Fibroblast of lung (primary cell): ENCODE measurements at regions not wholly inside any gene's neighbourhood (a gene's known extent, or its start where the extent isn't known, plus 50 kb on each side); places are given as distances from the start of the nearest gene placed in this dataset.

Source experiments
- DNase-seq, 2 donors: peaks; one replicate each; pipeline versions ENCODE4 v3.0.0 to v3.0.0-alpha.2; 2010; ENCODE audit warnings: low read depth in 2 of 2
- H2AFZ ChIP-seq: 2 replicates; pipeline ENCODE4 v1.5.1; 2012; ENCODE audit warnings: low read length, control low read depth, inconsistent platforms
- H3K27ac ChIP-seq: 2 replicates; pipeline ENCODE4 v1.5.1; 2011; ENCODE audit warnings: low read length, control low read depth; ENCODE audit not compliant: insufficient read depth
- H3K27me3 ChIP-seq: 2 replicates; pipeline ENCODE4 v1.5.1; 2011; ENCODE audit warnings: mild to moderate bottlenecking, low read length; ENCODE audit not compliant: control insufficient read depth, insufficient read depth
- H3K36me3 ChIP-seq: 2 replicates; pipeline ENCODE4 v1.5.1; 2011; ENCODE audit warnings: low read length; ENCODE audit not compliant: control insufficient read depth, insufficient read depth
- H3K4me1 ChIP-seq: 2 replicates; pipeline ENCODE4 v1.5.1; 2011; ENCODE audit warnings: low read length; ENCODE audit not compliant: control insufficient read depth, insufficient read depth; ENCODE audit errors: extremely low read depth
- H3K4me2 ChIP-seq: 2 replicates; pipeline ENCODE4 v1.5.1; 2011; ENCODE audit warnings: low read length, control low read depth; ENCODE audit not compliant: insufficient read depth; ENCODE audit errors: extremely low read depth
- H3K4me3 ChIP-seq, 4 experiments: fragments of 200-600 bp in 1 of 4; sonication (generic) in 1 of 4; replicated peaks in 1 of 4; 2 replicates each; pipeline ENCODE4 v1.5.1; 2011 to 2016; ENCODE audit warnings: low read length in 4 of 4, low read depth in 3 of 4, mild to moderate bottlenecking in 3 of 4, control low read depth in 2 of 4, inconsistent platforms in 1 of 4, mixed read lengths in 1 of 4; ENCODE audit not compliant: insufficient read depth in 1 of 4; ENCODE audit errors: control extremely low read depth in 1 of 4
- H3K79me2 ChIP-seq: 2 replicates; pipeline ENCODE4 v1.5.1; 2012; ENCODE audit warnings: mild to moderate bottlenecking, low read length, inconsistent platforms; ENCODE audit not compliant: control insufficient read depth, insufficient read depth
- H3K9ac ChIP-seq: 2 replicates; pipeline ENCODE4 v1.5.1; 2011; ENCODE audit warnings: mild to moderate bottlenecking, low read length, control low read depth; ENCODE audit not compliant: insufficient read depth
- H3K9me3 ChIP-seq: 2 replicates; pipeline ENCODE4 v1.5.1; 2012; ENCODE audit warnings: low read depth, low read length; ENCODE audit not compliant: control insufficient read depth, insufficient read depth
- H4K20me1 ChIP-seq: 2 replicates; pipeline ENCODE4 v1.5.1; 2011; ENCODE audit warnings: low read length; ENCODE audit not compliant: control insufficient read depth, insufficient read depth; ENCODE audit errors: extremely low read depth
- EZH2 ChIP-seq: IDR thresholded peaks from 2 replicates; pipeline ENCODE4 v1.5.1; 2012; ENCODE audit warnings: low read length, control low read depth, mild to moderate bottlenecking; ENCODE audit errors: missing control alignments
- TF ChIP-seq, protein P1 (sequence below), 2 donors: IDR thresholded peaks in 1 of 2; conservative IDR thresholded peaks in 1 of 2; 1 replicate in 1 of 2; 2 replicates in 1 of 2; pipeline ENCODE4 v1.5.1; 2011 to 2012; ENCODE audit warnings: low read length in 2 of 2, control low read depth in 1 of 2, inconsistent platforms in 1 of 2, low read depth in 1 of 2, mild to moderate bottlenecking in 1 of 2

DNA sequence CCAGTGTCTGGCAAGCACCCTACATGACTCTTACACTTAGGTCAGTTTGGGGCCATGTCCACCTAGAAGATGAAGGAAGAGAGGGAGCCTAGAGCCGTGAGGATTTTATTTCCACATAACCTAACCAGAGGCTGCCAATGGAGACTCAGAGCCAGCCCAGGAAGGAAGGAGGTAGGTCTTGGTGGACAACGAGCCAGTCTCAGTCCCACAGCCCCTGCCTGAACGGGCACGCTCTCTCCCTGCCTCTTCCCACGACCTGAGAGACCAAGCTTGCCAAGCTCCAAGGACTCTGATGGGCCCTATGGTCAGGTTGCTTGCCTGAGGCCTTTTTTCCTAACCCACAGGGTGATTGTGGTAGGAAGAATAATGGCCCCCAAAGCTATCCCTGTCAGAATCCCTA is 188.4 kb downstream of the TFCP2L1 start:
- H3K27ac ChIP-seq: no peak overlapping the region
- TF ChIP-seq EZH2: no peak
- TF ChIP-seq, protein P1, sequence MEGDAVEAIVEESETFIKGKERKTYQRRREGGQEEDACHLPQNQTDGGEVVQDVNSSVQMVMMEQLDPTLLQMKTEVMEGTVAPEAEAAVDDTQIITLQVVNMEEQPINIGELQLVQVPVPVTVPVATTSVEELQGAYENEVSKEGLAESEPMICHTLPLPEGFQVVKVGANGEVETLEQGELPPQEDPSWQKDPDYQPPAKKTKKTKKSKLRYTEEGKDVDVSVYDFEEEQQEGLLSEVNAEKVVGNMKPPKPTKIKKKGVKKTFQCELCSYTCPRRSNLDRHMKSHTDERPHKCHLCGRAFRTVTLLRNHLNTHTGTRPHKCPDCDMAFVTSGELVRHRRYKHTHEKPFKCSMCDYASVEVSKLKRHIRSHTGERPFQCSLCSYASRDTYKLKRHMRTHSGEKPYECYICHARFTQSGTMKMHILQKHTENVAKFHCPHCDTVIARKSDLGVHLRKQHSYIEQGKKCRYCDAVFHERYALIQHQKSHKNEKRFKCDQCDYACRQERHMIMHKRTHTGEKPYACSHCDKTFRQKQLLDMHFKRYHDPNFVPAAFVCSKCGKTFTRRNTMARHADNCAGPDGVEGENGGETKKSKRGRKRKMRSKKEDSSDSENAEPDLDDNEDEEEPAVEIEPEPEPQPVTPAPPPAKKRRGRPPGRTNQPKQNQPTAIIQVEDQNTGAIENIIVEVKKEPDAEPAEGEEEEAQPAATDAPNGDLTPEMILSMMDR (conservative IDR thresholded peaks at IDR 0.05 in 1 of 2, IDR thresholded peaks at IDR 0.05 in 1 of 2; ENCODE audit: low read depth in 1 of 2, low read length in 2 of 2): no peak
- H3K9me3 ChIP-seq: no peaks in the 10 kb centered on the region
- H3K9ac ChIP-seq: no peak overlapping the region
- no peaks in the 10 kb centered on the region for H4K20me1 ChIP-seq
- no peaks in the 10 kb centered on the region for H3K4me1 ChIP-seq
- no peaks in the 10 kb centered on the region for H3K79me2 ChIP-seq
- no peak overlapping the region for H3K4me2 ChIP-seq
- H3K36me3 ChIP-seq: no peaks in the 10 kb centered on the region
- DNase-seq: no peak
- no peak overlapping the region for H2AFZ ChIP-seq
- H3K4me3 ChIP-seq: no peak overlapping the region
- H3K27me3 ChIP-seq: peaks cover 12% of the 10 kb centered on the region

GRCh38 chr2:121098556-121098955 is 186.4 kb downstream of the TFCP2L1 start:
- no peaks in the 10 kb centered on the region for H3K36me3 ChIP-seq
- H3K4me1 ChIP-seq: no peaks in the 10 kb centered on the region
- TF ChIP-seq, protein P1 (conservative IDR thresholded peaks at IDR 0.05 in 1 of 2, IDR thresholded peaks at IDR 0.05 in 1 of 2; ENCODE audit: low read depth in 1 of 2, low read length in 2 of 2): no peak
- TF ChIP-seq EZH2: no peak
- DNase-seq: no peak
- no peaks in the 10 kb centered on the region for H3K79me2 ChIP-seq
- H3K4me2 ChIP-seq: no peak overlapping the region
- no peak overlapping the region for H3K27ac ChIP-seq
- H2AFZ ChIP-seq: no peak overlapping the region
- no peaks in the 10 kb centered on the region for H3K9me3 ChIP-seq
- no peaks in the 10 kb centered on the region for H4K20me1 ChIP-seq
- H3K4me3 ChIP-seq: no peak overlapping the region
- H3K9ac ChIP-seq: no peak overlapping the region
- H3K27me3 ChIP-seq: peaks cover 20% of the 10 kb centered on the region

- Histone ChIP-seq H3K4me1 (no peaks in the 10 kb centered on the region), H3K79me2 (no peaks in the 10 kb centered on the region), H3K36me3 (no peaks in the 10 kb centered on the region), H2AFZ (no peak overlapping the region), H3K27me3 (peaks cover 20% of the 10 kb centered on the region), H3K4me2 (no peak overlapping the region), H3K27ac (no peak overlapping the region), H3K4me3 (no peak overlapping the region), H3K9me3 (no peaks in the 10 kb centered on the region), H3K9ac (no peak overlapping the region), H4K20me1 (no peaks in the 10 kb centered on the region)
- TF ChIP-seq EZH2: no peak
- TF ChIP-seq, protein P1 (conservative IDR thresholded peaks at IDR 0.05 in 1 of 2, IDR thresholded peaks at IDR 0.05 in 1 of 2; ENCODE audit: low read depth in 1 of 2, low read length in 2 of 2): peak; percentile 24 to 36
- no peak for DNase-seq
These were observed 185.4 kb downstream of the TFCP2L1 start for GRCh38 chr2:121099329-121100290.
